ENCODE measurements at regions not wholly inside any gene's neighbourhood (a gene's known extent, or its start where the extent isn't known, plus 50 kb on each side); places are given as distances from the start of the nearest gene placed in this dataset.
A peak's percentile ranks its signal among the peaks of the same experiment; 100 is the strongest.

- peak in 3 of 5 donors; percentile 51 to 71 (median 63) for DNase-seq
These were observed 87.3 kb downstream of the SIK1 start for GRCh38 chr21:43339668-43340067.

GRCh38 chr21:43338951-43339350, 88.0 kb downstream of the SIK1 start:
- Histone ChIP-seq H3K36me3 (no peaks in the 10 kb centered on the region), H3K27me3 (no peaks in the 10 kb centered on the region), H3K4me3 (no peak overlapping the region), H3K9me3 (no peaks in the 10 kb centered on the region), H3K27ac (peak overlapping the region in 2 of 12 donors; percentile 13 to 17), H3K4me1 (peaks cover 0 to 34% (median 9%) of the 10 kb centered on the region in 12 donors)
- intact Hi-C loops (cut with DNase I), result loop anchor here in 1 of 10 donors (10.0 kb wide), 1 partner anchor 306 kb away; no protein-coding TSS in a partner anchor
- 51 to 64% (median 60%) methylated on average over 5 of the region's 5 CpGs for WGBS, 4 donors
- no peak for TF ChIP-seq POLR2A (IDR thresholded peaks at IDR 0.05)
- TF ChIP-seq CTCF (IDR thresholded peaks at IDR 0.05), result no peak
- ATAC-seq (peak in 1 of 4 donors; percentile 59), DNase-seq (peak in 2 of 5 donors; percentile 54 to 62)

More at GRCh38 chr21:43339668-43340067, 87.3 kb downstream of the SIK1 start:
- H3K4me3 ChIP-seq, result no peak overlapping the region
- peak in 2 of 4 donors; percentile 23 to 71 for ATAC-seq
- no peaks in the 10 kb centered on the region for H3K36me3 ChIP-seq
- H3K27ac ChIP-seq, result peak overlapping the region in 1 of 12 donors; percentile 42
- 54 to 82% (median 65%) methylated on average over 11 to 16 of the region's 16 CpGs for WGBS, 4 donors
- intact Hi-C loops (cut with DNase I), result loop anchor here in 2 of 10 donors (1.0 to 10.0 kb wide), 2 partner anchors 9 to 305 kb away; no protein-coding TSS in a partner anchor
- peaks cover 0 to 29% (median 5%) of the 10 kb centered on the region in 12 donors for H3K4me1 ChIP-seq
- TF ChIP-seq POLR2A (IDR thresholded peaks at IDR 0.05) (no peak), CTCF (IDR thresholded peaks at IDR 0.05) (no peak)
- H3K27me3 ChIP-seq, result no peaks in the 10 kb centered on the region
- no peaks in the 10 kb centered on the region for H3K9me3 ChIP-seq

- ATAC-seq (no peak), DNase-seq (no peak)
- Histone ChIP-seq H3K27ac (no peak overlapping the region), H3K36me3 (no peaks in the 10 kb centered on the region), H3K27me3 (no peaks in the 10 kb centered on the region), H3K4me3 (no peak overlapping the region), H3K4me1 (peaks cover 0 to 42% (median 18%) of the 10 kb centered on the region in 12 donors), H3K9me3 (no peaks in the 10 kb centered on the region)
- TF ChIP-seq POLR2A (IDR thresholded peaks at IDR 0.05) (no peak), CTCF (IDR thresholded peaks at IDR 0.05) (no peak)
- intact Hi-C loops (cut with DNase I), result loop anchor here in 1 of 10 donors (10.0 kb wide), 1 partner anchor 307 kb away; no protein-coding TSS in a partner anchor
- 87 to 96% (median 92%) methylated on average over 17 to 18 of the region's 18 CpGs for WGBS, 4 donors
These were observed 88.9 kb downstream of the SIK1 start for GRCh38 chr21:43337901-43338655.

- ATAC-seq (no peak), DNase-seq (peak in 1 of 5 donors; percentile 6)
- H3K4me1 ChIP-seq, result peaks cover 0 to 40% (median 21%) of the 10 kb centered on the region in 12 donors
- H3K4me3 ChIP-seq, result no peak overlapping the region
- no peak overlapping the region for H3K27ac ChIP-seq
- intact Hi-C loops (cut with DNase I), result loop anchor here in 2 of 10 donors (2.0 to 10.0 kb wide), 2 partner anchors 32 to 310 kb away; no protein-coding TSS in a partner anchor
- 94 to 97% (median 94%) methylated on average over 10 of the region's 10 CpGs for WGBS, 4 donors
- no peaks in the 10 kb centered on the region for H3K9me3 ChIP-seq
- TF ChIP-seq POLR2A (IDR thresholded peaks at IDR 0.05) (no peak), CTCF (IDR thresholded peaks at IDR 0.05) (no peak)
- H3K36me3 ChIP-seq, result no peaks in the 10 kb centered on the region
- no peaks in the 10 kb centered on the region for H3K27me3 ChIP-seq
These were observed 91.8 kb downstream of the SIK1 start for GRCh38 chr21:43335119-43335518.
